Cardiac fibroblast (primary cell): ENCODE measurements at regions not wholly inside any gene's neighbourhood (a gene's known extent, or its start where the extent isn't known, plus 50 kb on each side); places are given as distances from the start of the nearest gene placed in this dataset.

Experiments
- DNase-seq, 2 donors: peaks; one replicate each; pipeline versions ENCODE4 v3.0.0 to v3.0.0-alpha.2; 2010; ENCODE audit warnings: low read depth in 2 of 2
- H3K4me3 ChIP-seq, 2 donors: replicated peaks in 1 of 2; 1 replicate in 1 of 2; 2 replicates in 1 of 2; pipeline ENCODE4 v1.5.1; 2011; ENCODE audit warnings: low read depth in 2 of 2, low read length in 2 of 2, mild to moderate bottlenecking in 2 of 2, moderate library complexity in 1 of 2
- TF ChIP-seq, protein P1 (sequence below): IDR thresholded peaks from one replicate; pipeline ENCODE4 v1.5.1; 2011; ENCODE audit warnings: low read depth, mild to moderate bottlenecking, low read length, inconsistent platforms

DNA sequence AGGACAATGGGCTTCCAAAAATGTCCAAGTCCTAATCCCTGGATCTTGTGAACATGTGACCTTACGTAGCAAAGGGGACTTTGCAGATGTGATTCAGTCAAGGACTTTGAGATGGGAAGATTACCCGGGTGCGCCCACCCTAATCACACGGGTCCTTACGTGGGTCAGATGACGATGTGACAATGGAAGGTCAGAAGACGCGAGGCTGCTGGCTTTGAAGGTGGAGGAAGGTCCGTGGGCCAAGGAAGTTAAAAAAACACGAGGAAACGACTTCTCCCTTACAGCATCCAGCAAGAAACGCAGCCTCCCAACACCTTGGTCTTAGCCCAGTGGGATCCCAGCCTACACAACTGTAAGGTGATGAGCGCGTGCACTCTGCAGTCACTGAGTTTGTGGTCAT lies 860.1 kb downstream of the TBC1D22A start:
- TF ChIP-seq, protein P1, sequence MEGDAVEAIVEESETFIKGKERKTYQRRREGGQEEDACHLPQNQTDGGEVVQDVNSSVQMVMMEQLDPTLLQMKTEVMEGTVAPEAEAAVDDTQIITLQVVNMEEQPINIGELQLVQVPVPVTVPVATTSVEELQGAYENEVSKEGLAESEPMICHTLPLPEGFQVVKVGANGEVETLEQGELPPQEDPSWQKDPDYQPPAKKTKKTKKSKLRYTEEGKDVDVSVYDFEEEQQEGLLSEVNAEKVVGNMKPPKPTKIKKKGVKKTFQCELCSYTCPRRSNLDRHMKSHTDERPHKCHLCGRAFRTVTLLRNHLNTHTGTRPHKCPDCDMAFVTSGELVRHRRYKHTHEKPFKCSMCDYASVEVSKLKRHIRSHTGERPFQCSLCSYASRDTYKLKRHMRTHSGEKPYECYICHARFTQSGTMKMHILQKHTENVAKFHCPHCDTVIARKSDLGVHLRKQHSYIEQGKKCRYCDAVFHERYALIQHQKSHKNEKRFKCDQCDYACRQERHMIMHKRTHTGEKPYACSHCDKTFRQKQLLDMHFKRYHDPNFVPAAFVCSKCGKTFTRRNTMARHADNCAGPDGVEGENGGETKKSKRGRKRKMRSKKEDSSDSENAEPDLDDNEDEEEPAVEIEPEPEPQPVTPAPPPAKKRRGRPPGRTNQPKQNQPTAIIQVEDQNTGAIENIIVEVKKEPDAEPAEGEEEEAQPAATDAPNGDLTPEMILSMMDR: no peak
- no peak overlapping the region for H3K4me3 ChIP-seq
- DNase-seq: no peak

DNA sequence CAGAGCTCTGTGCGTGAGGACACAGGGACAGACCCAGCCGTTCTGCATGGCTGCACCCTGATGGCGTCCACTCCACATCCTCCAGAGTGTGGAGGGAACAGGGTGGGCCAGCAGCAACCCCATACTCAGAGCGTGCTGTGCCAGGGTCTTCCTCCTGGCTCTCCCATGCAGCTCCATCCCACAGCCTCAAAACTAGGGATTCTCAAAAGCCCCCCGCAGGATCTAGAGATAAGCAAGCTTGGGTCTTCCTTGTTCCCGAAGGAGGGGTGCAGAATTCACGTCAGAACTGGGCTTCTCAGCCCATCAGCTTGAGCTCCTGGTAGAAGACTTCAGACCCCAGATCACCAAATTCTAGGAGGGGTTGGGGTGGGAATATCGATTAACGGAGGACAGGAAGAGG lies 858.8 kb downstream of the TBC1D22A start:
- no peak for DNase-seq
- TF ChIP-seq, protein P1: no peak

DNA sequence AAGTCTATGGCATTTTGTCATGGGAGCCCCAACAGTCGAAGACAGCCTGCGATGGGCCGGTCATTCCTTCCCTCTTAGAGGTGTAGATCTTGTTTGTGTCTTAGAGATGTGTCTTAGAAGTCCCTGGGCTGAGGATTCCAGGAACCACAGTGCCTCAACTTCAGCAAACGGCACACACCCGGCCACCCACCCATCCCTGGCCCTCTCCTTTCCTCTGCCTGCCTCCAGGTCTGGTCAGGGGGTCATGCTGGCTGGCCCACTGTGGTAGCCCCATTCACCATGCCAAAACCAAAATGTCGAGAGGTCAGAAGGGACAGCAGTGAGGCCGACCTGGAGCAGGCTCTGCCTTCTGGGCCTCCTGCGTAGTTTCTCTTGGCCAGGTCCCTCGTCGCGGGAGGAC lies 857.9 kb downstream of the TBC1D22A start:
- H3K4me3 ChIP-seq: no peak overlapping the region
- no peak for DNase-seq
- TF ChIP-seq, protein P1: no peak

More for the DNA sequence above, 858.8 kb downstream of the TBC1D22A start:
- H3K4me3 ChIP-seq: no peak overlapping the region

DNA sequence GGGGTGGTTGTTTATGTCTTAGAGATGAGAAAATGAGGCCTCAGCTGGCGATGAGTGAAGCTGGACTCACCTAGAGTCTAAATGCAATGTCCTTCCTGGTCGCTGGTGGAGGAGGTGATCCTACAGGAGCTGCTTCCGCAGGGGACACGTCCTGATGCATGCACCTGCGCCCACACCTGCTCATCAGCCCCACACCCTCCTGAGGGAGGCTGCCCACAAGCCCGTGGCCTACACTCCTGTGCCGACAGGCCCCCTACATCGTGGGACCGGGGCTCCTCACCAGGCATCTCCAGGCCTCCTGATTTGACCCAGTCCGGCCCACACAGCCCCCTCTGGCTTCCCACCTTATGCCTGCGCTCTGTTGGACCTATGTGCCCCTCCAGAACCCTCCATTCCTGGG lies 857.2 kb downstream of the TBC1D22A start:
- no peak overlapping the region for H3K4me3 ChIP-seq
- TF ChIP-seq, protein P1: no peak
- DNase-seq: no peak

DNA sequence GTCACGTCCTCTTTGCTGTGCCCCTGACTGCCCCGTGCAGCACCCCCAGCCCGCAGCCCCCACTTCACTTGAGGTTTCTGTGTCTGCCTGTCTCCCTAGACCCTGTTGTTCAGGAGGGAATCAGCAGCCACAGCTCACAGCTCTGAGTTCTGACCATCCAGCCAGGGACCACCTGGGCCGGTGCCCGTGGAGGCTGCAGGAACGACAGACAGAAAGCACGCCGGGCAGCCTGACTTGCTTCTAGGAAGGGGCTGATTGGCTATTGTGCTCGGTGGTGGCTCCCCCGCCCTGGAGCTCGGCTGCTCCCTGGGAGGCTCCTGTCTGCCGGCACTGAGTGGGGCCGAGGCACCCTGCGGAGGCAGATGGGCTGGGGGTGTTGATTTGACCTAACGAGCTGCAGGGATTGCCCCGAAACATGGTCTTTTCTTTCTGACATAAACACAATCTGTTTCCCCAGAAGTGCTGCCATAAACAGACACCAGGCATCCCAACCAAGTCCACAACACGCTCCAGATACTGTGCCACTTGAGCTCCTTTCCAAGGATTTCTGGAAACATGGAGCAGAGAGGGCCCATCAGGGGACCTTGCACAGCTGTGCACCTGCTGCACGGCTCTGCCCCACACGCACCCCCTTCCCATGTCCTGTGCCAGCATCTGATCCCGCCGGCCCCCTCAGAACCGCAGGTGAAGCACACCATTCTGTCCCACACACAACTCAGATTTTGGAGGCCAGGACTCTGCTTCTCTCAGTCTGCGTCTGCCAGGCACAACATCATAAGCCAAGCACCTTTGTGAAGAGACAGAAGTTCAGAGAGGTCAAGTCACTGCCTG lies 855.9 kb downstream of the TBC1D22A start:
- no peak overlapping the region for H3K4me3 ChIP-seq
- TF ChIP-seq, protein P1: no peak
- no peak for DNase-seq

DNA sequence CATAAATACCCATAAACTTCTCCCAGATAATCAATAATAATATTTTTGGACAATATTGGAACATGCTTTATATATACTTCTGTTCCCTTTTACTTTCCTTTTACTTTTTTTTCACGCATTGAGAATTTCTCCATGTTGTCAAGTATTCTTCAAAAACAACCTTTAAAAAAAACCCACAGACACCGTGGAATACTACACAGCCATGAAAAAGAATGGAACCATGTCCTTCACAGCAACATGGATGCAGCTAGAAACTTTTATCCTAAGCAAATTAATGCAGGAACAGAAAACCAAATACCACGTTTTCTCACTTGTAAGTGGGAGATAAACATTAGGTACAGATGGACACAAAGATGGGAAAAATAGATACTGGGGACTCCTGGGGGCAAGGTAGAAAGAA lies 854.7 kb downstream of the TBC1D22A start:
- TF ChIP-seq, protein P1: no peak
- no peak overlapping the region for H3K4me3 ChIP-seq
- DNase-seq: no peak
